ENCODE measurements at regions not wholly inside any gene's neighbourhood (a gene's known extent, or its start where the extent isn't known, plus 50 kb on each side); places are given as distances from the start of the nearest gene placed in this dataset.

DNA sequence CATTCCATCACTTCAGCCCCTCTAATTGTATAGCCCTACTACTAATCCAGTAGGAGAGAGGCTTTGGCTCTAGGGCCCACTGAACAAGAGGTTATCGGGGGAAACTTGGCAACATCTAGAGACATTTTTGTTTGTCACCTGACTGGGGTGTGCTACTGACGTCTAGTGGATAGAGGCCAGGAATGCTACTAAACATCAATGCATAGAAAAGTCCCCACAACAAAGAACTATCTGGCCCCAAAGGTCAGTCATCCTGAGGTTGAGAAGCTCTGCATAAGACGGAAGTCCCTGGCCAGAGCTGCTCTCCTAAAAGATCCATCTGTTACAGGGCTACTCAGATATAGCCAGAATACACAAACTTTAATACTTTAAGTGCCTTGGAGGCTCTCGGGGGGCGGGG, 570.6 kb upstream of the KLF4 start:
- DNase-seq: no peak
- POLR2A ChIA-PET: no interaction called here
- H3K4me3 ChIP-seq (ENCODE audit: control insufficient read depth in 1 of 7, extremely low read depth in 1 of 7, insufficient read depth in 4 of 7, low read depth in 2 of 7, low read length in 6 of 7): no peak overlapping the region
- no peaks in the 10 kb centered on the region for H3K36me3 ChIP-seq (ENCODE audit: control insufficient read depth in 4 of 4, insufficient read depth in 4 of 4, low read length in 3 of 4)
- CTCF ChIA-PET: interaction anchor here (1.2 kb wide), 1 partner anchor 11 kb away, joined by 4 read pairs; no protein-coding TSS in a partner anchor
- H3K27me3 ChIP-seq (replicated peaks in 2 of 5; ENCODE audit: control insufficient read depth in 4 of 5, insufficient read depth in 5 of 5, low read length in 4 of 5): peaks cover 0 to 2% (median 0%) of the 10 kb centered on the region in 5 experiments
- WGBS (ENCODE audit: insufficient coverage): 97% methylated on average over 5 of the region's 5 CpGs
- H3K4me1 ChIP-seq (ENCODE audit: control extremely low read depth in 1 of 4, control insufficient read depth in 4 of 4, insufficient read depth in 4 of 4, low read length in 3 of 4): no peaks in the 10 kb centered on the region
- H3K9me3 ChIP-seq (ENCODE audit: control extremely low read depth in 1 of 5, control insufficient read depth in 4 of 5, insufficient read depth in 2 of 5, low read depth in 1 of 5, low read length in 4 of 5): no peaks in the 10 kb centered on the region
- no peak overlapping the region for H3K27ac ChIP-seq (ENCODE audit: insufficient read depth in 1 of 2, low read depth in 1 of 2, low read length in 2 of 2, poor library complexity in 1 of 2, severe bottlenecking in 2 of 2)

DNA sequence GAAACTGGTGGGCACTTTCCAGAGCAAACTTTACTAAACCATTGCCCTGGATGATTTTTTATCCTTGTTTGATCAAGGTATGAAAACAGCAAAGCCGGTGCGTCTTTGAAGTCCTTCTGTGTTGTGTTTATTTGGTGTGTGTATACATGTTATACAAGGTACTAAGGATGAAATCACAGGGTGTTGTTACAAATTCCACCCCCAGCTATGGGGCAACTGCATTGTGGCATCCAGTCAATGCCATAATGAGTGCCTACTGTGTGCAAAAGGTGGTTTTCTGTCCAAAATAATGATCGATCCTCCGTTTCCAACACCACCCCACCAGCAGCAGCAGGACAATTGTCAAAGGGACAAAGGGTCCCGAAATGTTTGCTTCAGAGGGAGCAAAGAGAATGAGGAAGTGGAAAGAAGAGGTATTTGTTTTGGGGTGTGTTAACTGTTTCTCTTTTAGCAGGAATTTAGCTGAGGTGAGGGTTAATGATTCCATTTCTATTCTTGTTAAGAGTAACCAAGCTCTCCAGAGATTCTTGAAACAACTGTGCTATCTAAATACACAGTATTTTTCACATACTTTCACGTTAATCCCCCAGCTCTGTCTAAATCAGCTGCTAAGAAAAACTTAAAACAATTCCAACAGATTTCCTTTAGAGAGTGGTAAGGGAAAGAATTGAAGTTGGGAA, 568.7 kb upstream of the KLF4 start:
- no peak overlapping the region for H3K4me3 ChIP-seq (ENCODE audit: control insufficient read depth in 1 of 7, extremely low read depth in 1 of 7, insufficient read depth in 4 of 7, low read depth in 2 of 7, low read length in 6 of 7)
- no peaks in the 10 kb centered on the region for H3K36me3 ChIP-seq (ENCODE audit: control insufficient read depth in 4 of 4, insufficient read depth in 4 of 4, low read length in 3 of 4)
- WGBS (ENCODE audit: insufficient coverage): no CpG with 5 or more reads among the region's 6 CpGs
- H3K27me3 ChIP-seq (replicated peaks in 2 of 5; ENCODE audit: control insufficient read depth in 4 of 5, insufficient read depth in 5 of 5, low read length in 4 of 5): peaks cover 0 to 1% (median 0%) of the 10 kb centered on the region in 5 experiments
- H3K9me3 ChIP-seq (ENCODE audit: control extremely low read depth in 1 of 5, control insufficient read depth in 4 of 5, insufficient read depth in 2 of 5, low read depth in 1 of 5, low read length in 4 of 5): no peaks in the 10 kb centered on the region
- POLR2A ChIA-PET: no interaction called here
- no peaks in the 10 kb centered on the region for H3K4me1 ChIP-seq (ENCODE audit: control extremely low read depth in 1 of 4, control insufficient read depth in 4 of 4, insufficient read depth in 4 of 4, low read length in 3 of 4)
- CTCF ChIA-PET: interaction anchor here (0.5 kb wide), 1 partner anchor 505 kb away, joined by 4 read pairs; no protein-coding TSS in a partner anchor
- no peak overlapping the region for H3K27ac ChIP-seq (ENCODE audit: insufficient read depth in 1 of 2, low read depth in 1 of 2, low read length in 2 of 2, poor library complexity in 1 of 2, severe bottlenecking in 2 of 2)
- DNase-seq: no peak

DNA sequence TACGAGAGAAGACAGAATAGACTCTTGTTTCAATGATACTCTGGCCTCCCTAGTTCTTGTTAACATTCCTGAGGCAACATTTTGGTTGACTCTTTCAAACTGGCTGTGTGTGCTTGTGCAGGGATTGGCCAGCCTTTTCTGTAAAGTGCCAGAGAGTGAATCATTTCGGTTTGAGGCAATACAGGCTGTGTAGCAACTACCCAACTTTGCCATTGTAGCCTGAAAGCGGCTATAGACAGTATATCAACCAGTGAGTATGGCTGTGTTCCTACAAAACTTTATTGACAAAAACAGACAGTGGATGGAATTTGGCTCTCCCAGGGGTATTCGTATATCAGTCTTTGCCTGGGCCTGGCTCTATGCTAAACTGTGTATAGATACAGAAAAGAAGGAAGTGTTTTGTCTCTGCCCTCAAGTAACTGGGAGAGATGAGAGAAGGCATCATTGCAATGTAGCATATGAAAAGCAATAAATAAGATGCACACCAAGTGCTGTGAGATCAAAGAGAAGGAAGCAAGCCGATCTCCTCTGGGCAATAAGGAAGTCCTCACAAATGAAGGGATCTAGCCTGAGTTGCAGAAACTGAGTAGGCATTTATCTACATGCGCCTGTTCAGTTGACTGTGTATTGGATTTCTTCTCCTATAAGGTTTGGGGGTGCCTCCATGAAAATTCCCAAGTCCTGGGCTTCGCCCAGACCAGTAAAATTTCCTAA, 568.0 kb upstream of the KLF4 start:
- POLR2A ChIA-PET: no interaction called here
- whole genome bisulfite sequencing (ENCODE audit: insufficient coverage): 91% methylated on average over 5 of the region's 7 CpGs
- Histone ChIP-seq H3K4me1 (ENCODE audit: control extremely low read depth in 1 of 4, control insufficient read depth in 4 of 4, insufficient read depth in 4 of 4, low read length in 3 of 4) (no peaks in the 10 kb centered on the region), H3K36me3 (ENCODE audit: control insufficient read depth in 4 of 4, insufficient read depth in 4 of 4, low read length in 3 of 4) (no peaks in the 10 kb centered on the region), H3K27ac (ENCODE audit: insufficient read depth in 1 of 2, low read depth in 1 of 2, low read length in 2 of 2, poor library complexity in 1 of 2, severe bottlenecking in 2 of 2) (no peak overlapping the region), H3K4me3 (ENCODE audit: control insufficient read depth in 1 of 7, extremely low read depth in 1 of 7, insufficient read depth in 4 of 7, low read depth in 2 of 7, low read length in 6 of 7) (no peak overlapping the region), H3K9me3 (ENCODE audit: control extremely low read depth in 1 of 5, control insufficient read depth in 4 of 5, insufficient read depth in 2 of 5, low read depth in 1 of 5, low read length in 4 of 5) (no peaks in the 10 kb centered on the region), H3K27me3 (replicated peaks in 2 of 5; ENCODE audit: control insufficient read depth in 4 of 5, insufficient read depth in 5 of 5, low read length in 4 of 5) (peaks cover 0 to 1% (median 0%) of the 10 kb centered on the region in 5 experiments)
- CTCF ChIA-PET: interaction anchor here (0.5 kb wide), 1 partner anchor 504 kb away, joined by 4 read pairs; no protein-coding TSS in a partner anchor
- no peak for DNase-seq

DNA sequence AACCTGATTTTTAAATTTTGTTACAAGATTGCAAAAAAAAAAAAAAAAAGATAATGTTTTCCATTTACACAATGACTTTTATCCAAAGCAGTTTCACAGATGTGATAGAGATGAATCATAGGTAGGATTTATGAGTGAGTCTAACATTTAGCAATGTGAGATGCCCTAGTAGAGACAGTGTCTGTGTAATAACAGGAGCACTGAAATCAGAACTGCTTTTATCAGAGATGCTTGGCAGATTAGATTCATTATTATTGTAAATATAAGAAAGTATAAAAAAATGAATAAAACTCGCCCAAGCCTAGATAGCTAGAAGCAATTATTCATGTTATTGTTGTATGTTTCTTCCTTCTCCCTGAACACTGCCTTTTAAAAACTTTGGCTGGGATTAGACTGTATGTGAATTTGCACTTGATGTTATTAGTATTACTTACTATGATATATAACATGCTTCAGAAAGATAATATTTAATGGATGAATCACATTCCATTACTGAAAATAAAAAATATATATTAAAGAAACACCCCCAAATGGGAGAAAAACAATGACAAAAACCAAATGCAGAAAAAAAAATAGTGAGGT, 567.3 kb upstream of the KLF4 start:
- Histone ChIP-seq H3K4me3 (ENCODE audit: control insufficient read depth in 1 of 7, extremely low read depth in 1 of 7, insufficient read depth in 4 of 7, low read depth in 2 of 7, low read length in 6 of 7) (no peak overlapping the region), H3K27ac (ENCODE audit: insufficient read depth in 1 of 2, low read depth in 1 of 2, low read length in 2 of 2, poor library complexity in 1 of 2, severe bottlenecking in 2 of 2) (no peak overlapping the region), H3K36me3 (ENCODE audit: control insufficient read depth in 4 of 4, insufficient read depth in 4 of 4, low read length in 3 of 4) (no peaks in the 10 kb centered on the region), H3K9me3 (ENCODE audit: control extremely low read depth in 1 of 5, control insufficient read depth in 4 of 5, insufficient read depth in 2 of 5, low read depth in 1 of 5, low read length in 4 of 5) (no peaks in the 10 kb centered on the region), H3K4me1 (ENCODE audit: control extremely low read depth in 1 of 4, control insufficient read depth in 4 of 4, insufficient read depth in 4 of 4, low read length in 3 of 4) (no peaks in the 10 kb centered on the region), H3K27me3 (replicated peaks in 2 of 5; ENCODE audit: control insufficient read depth in 4 of 5, insufficient read depth in 5 of 5, low read length in 4 of 5) (peaks cover 0 to 1% (median 0%) of the 10 kb centered on the region in 5 experiments)
- WGBS (ENCODE audit: insufficient coverage): no CpG with 5 or more reads among the region's 1 CpG
- ChIA-PET POLR2A (no interaction called here), CTCF (no interaction called here)
- no peak for DNase-seq

DNA sequence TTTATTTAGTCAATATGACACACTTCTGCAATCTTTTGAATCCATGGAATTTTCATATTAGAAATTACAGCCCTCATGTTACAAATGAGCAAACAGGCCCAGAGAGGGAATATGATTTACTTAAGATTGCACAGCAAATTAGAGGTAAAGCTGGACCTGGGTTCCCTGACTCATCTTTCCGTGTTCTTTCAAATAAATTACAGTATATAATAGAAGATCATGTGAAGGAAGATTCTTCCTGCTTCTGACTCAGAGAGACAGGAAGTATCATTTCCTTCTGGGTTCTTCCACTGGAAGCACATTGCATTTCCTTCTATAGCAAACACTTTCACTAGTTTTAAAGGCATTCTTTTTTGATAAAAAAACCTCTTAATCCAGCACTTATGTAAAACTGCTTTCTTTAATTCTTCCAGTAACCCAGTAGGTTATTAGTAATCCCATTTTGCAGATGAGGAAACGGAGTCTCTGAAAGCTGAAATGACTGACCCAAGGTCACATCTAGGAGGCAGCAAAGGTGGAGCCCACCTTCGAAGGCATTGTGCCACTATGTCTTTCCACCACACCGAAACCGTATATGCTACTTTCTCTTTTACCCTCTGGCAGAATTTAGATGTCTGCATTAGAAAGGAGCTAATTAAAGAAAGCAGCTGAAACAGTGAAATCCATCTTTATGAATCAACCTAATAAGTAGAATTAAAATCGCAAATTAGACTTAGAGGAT, 566.7 kb upstream of the KLF4 start:
- no peak for DNase-seq
- H3K27ac ChIP-seq (ENCODE audit: insufficient read depth in 1 of 2, low read depth in 1 of 2, low read length in 2 of 2, poor library complexity in 1 of 2, severe bottlenecking in 2 of 2): no peak overlapping the region
- POLR2A ChIA-PET: no interaction called here
- H3K27me3 ChIP-seq (replicated peaks in 2 of 5; ENCODE audit: control insufficient read depth in 4 of 5, insufficient read depth in 5 of 5, low read length in 4 of 5): peaks cover 0 to 1% (median 0%) of the 10 kb centered on the region in 5 experiments
- no peaks in the 10 kb centered on the region for H3K36me3 ChIP-seq (ENCODE audit: control insufficient read depth in 4 of 4, insufficient read depth in 4 of 4, low read length in 3 of 4)
- H3K9me3 ChIP-seq (ENCODE audit: control extremely low read depth in 1 of 5, control insufficient read depth in 4 of 5, insufficient read depth in 2 of 5, low read depth in 1 of 5, low read length in 4 of 5): no peaks in the 10 kb centered on the region
- no peak overlapping the region for H3K4me3 ChIP-seq (ENCODE audit: control insufficient read depth in 1 of 7, extremely low read depth in 1 of 7, insufficient read depth in 4 of 7, low read depth in 2 of 7, low read length in 6 of 7)
- CTCF ChIA-PET: interaction anchor here (1.2 kb wide), 1 partner anchor 17 kb away, joined by 3 read pairs; no protein-coding TSS in a partner anchor
- WGBS (ENCODE audit: insufficient coverage): 79% methylated on average over 2 of the region's 6 CpGs
- H3K4me1 ChIP-seq (ENCODE audit: control extremely low read depth in 1 of 4, control insufficient read depth in 4 of 4, insufficient read depth in 4 of 4, low read length in 3 of 4): no peaks in the 10 kb centered on the region

DNA sequence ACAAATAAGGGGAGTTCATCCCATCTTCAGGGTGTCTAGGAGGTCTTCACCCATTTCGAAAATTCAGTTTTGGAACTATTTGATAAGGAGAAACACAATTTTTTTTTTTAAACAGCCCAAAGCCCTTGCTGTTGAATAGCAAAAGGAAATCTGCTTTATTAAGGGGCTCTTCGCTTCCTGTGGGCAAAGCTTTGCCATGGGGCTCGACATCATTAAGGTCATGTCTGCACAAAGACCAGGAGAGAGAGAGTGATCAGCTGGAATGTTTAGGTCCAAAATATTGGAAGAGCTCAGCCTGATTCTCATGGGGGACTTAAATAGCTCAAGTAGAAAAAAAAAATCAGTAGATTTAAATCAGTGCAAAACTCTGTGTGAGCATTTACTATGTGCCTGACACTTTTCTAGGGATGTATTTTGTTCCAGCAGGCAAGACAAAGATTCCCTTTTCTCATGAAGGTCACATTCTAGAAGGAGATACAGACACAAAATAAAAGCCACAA, 564.6 kb upstream of the KLF4 start:
- ChIA-PET CTCF (no interaction called here), POLR2A (no interaction called here)
- DNase-seq: no peak

More for the DNA sequence above, 564.6 kb upstream of the KLF4 start:
- Histone ChIP-seq H3K4me3 (ENCODE audit: control insufficient read depth in 1 of 7, extremely low read depth in 1 of 7, insufficient read depth in 4 of 7, low read depth in 2 of 7, low read length in 6 of 7) (no peak overlapping the region), H3K27me3 (replicated peaks in 2 of 5; ENCODE audit: control insufficient read depth in 4 of 5, insufficient read depth in 5 of 5, low read length in 4 of 5) (peaks cover 0 to 1% (median 0%) of the 10 kb centered on the region in 5 experiments), H3K27ac (ENCODE audit: insufficient read depth in 1 of 2, low read depth in 1 of 2, low read length in 2 of 2, poor library complexity in 1 of 2, severe bottlenecking in 2 of 2) (no peak overlapping the region), H3K36me3 (ENCODE audit: control insufficient read depth in 4 of 4, insufficient read depth in 4 of 4, low read length in 3 of 4) (no peaks in the 10 kb centered on the region), H3K9me3 (ENCODE audit: control extremely low read depth in 1 of 5, control insufficient read depth in 4 of 5, insufficient read depth in 2 of 5, low read depth in 1 of 5, low read length in 4 of 5) (no peaks in the 10 kb centered on the region), H3K4me1 (ENCODE audit: control extremely low read depth in 1 of 4, control insufficient read depth in 4 of 4, insufficient read depth in 4 of 4, low read length in 3 of 4) (no peaks in the 10 kb centered on the region)
- WGBS (ENCODE audit: insufficient coverage): 83% methylated on average over 2 of the region's 3 CpGs

Data from common myeloid progenitor, CD34-positive (primary cell).